OCI-LY3 (cell line): ENCODE measurements at regions not wholly inside any gene's neighbourhood (a gene's known extent, or its start where the extent isn't known, plus 50 kb on each side); places are given as distances from the start of the nearest gene placed in this dataset.

ENCODE experiments used
- CTCF ChIP-seq: fragments of 200-600, 300-600 bp; sonication (generic); IDR thresholded peaks from 2 replicates; pipeline ENCODE4 v1.5.1; 2014; ENCODE audit warnings: antibody characterized with exemption, low read length, low read depth
- EZH2phosphoT487 ChIP-seq: fragments of 200-600 bp; shearing (Covaris generic); IDR thresholded peaks from 2 replicates; pipeline ENCODE4 v1.6.1; 2018; ENCODE audit warnings: antibody characterized with exemption, mixed run types, low read depth

- no peak for TF ChIP-seq CTCF
- no peak for TF ChIP-seq EZH2phosphoT487
These were observed 222.6 kb downstream of the MEF2C start for GRCh38 chr5:88660264-88660946.
